ENCODE measurements at regions not wholly inside any gene's neighbourhood (a gene's known extent, or its start where the extent isn't known, plus 50 kb on each side); places are given as distances from the start of the nearest gene placed in this dataset.
"Not testable (repeated sequence)": the region's sequence is repeated elsewhere in the genome, so short reads cannot be mapped to it uniquely, and the experiment has no call there.

GRCh38 chr6:92706976-92707375 is 712.4 kb downstream of the EPHA7 start:
- no peak overlapping the region for H3K27ac Mint-ChIP-seq
- no peaks in the 10 kb centered on the region for H3K4me1 Mint-ChIP-seq
- no peak for DNase-seq
- H3K9me3 Mint-ChIP-seq = peaks cover 3 to 15% of the 10 kb centered on the region in 2 donors
- no peak overlapping the region for H3K4me3 Mint-ChIP-seq
- no peaks in the 10 kb centered on the region for H3K27me3 Mint-ChIP-seq
- ATAC-seq = no peak

GRCh38 chr6:92701425-92702096 is 717.8 kb downstream of the EPHA7 start:
- no peak overlapping the region for H3K4me3 Mint-ChIP-seq
- no peaks in the 10 kb centered on the region for H3K9me3 Mint-ChIP-seq
- H3K27me3 Mint-ChIP-seq = no peaks in the 10 kb centered on the region
- no peak overlapping the region for H3K27ac Mint-ChIP-seq
- no peak for DNase-seq
- ATAC-seq = peak; percentile 18
- no peaks in the 10 kb centered on the region for H3K4me1 Mint-ChIP-seq

- Mint-ChIP-seq H3K27me3 (no peaks in the 10 kb centered on the region), H3K27ac (no peak overlapping the region), H3K4me3 (no peak overlapping the region), H3K9me3 (no peaks in the 10 kb centered on the region), H3K4me1 (no peaks in the 10 kb centered on the region)
- ATAC-seq (no peak), DNase-seq (peak in 1 of 2 donors; percentile 7)
Measured at GRCh38 chr6:92700411-92700810, 718.9 kb downstream of the EPHA7 start.

- H3K4me3 Mint-ChIP-seq = no peak overlapping the region
- no peaks in the 10 kb centered on the region for H3K27me3 Mint-ChIP-seq
- ATAC-seq = no peak
- peaks cover 0 to 4% of the 10 kb centered on the region in 2 donors for H3K9me3 Mint-ChIP-seq
- H3K4me1 Mint-ChIP-seq = no peaks in the 10 kb centered on the region
- no peak overlapping the region for H3K27ac Mint-ChIP-seq
- DNase-seq = no peak
Measured at GRCh38 chr6:92690997-92691599, 728.3 kb downstream of the EPHA7 start.

- H3K27ac Mint-ChIP-seq = no peak overlapping the region
- ATAC-seq = no peak
- H3K4me1 Mint-ChIP-seq = no peaks in the 10 kb centered on the region
- H3K9me3 Mint-ChIP-seq = peaks cover 0 to 4% of the 10 kb centered on the region in 2 donors
- no peak overlapping the region for H3K4me3 Mint-ChIP-seq
- no peaks in the 10 kb centered on the region for H3K27me3 Mint-ChIP-seq
- DNase-seq = no peak
Measured at GRCh38 chr6:92688342-92688741, 731.0 kb downstream of the EPHA7 start.

- DNase-seq (no peak), ATAC-seq (no peak)
- Mint-ChIP-seq H3K27me3 (no peaks in the 10 kb centered on the region), H3K27ac (no peak overlapping the region), H3K4me3 (no peak overlapping the region), H3K9me3 (peaks cover 0 to 4% of the 10 kb centered on the region in 2 donors), H3K4me1 (no peaks in the 10 kb centered on the region)
Measured at GRCh38 chr6:92687278-92687677, 732.1 kb downstream of the EPHA7 start.

- H3K4me1 Mint-ChIP-seq = no peaks in the 10 kb centered on the region
- ATAC-seq = no peak
- peaks cover 0 to 4% of the 10 kb centered on the region in 2 donors for H3K9me3 Mint-ChIP-seq
Measured at GRCh38 chr6:92684386-92684785, 735.0 kb downstream of the EPHA7 start.

GRCh38 chr6:92683748-92684147 is 735.6 kb downstream of the EPHA7 start:
- H3K27me3 Mint-ChIP-seq = no peaks in the 10 kb centered on the region
- DNase-seq = no peak
- no peaks in the 10 kb centered on the region for H3K4me1 Mint-ChIP-seq
- H3K4me3 Mint-ChIP-seq = no peak overlapping the region
- peaks cover 0 to 4% of the 10 kb centered on the region in 2 donors for H3K9me3 Mint-ChIP-seq
- H3K27ac Mint-ChIP-seq = no peak overlapping the region
- no peak for ATAC-seq

More at GRCh38 chr6:92684386-92684785, 735.0 kb downstream of the EPHA7 start:
- Mint-ChIP-seq H3K27ac (no peak overlapping the region), H3K4me3 (no peak overlapping the region), H3K27me3 (no peaks in the 10 kb centered on the region)
- no peak for DNase-seq

- no peaks in the 10 kb centered on the region for H3K9me3 Mint-ChIP-seq
- DNase-seq (no peak), ATAC-seq (no peak)
- no peaks in the 10 kb centered on the region for H3K27me3 Mint-ChIP-seq
- H3K4me1 Mint-ChIP-seq = no peaks in the 10 kb centered on the region
- no peak overlapping the region for H3K4me3 Mint-ChIP-seq
- H3K27ac Mint-ChIP-seq = no peak overlapping the region
Measured at GRCh38 chr6:92682516-92683398, 736.6 kb downstream of the EPHA7 start.

- peaks cover 0 to 6% of the 10 kb centered on the region in 2 donors for H3K9me3 Mint-ChIP-seq
- ATAC-seq (no peak), DNase-seq (no peak)
- H3K27ac Mint-ChIP-seq = no peak overlapping the region
- no peak overlapping the region for H3K4me3 Mint-ChIP-seq
- no peaks in the 10 kb centered on the region for H3K4me1 Mint-ChIP-seq
- H3K27me3 Mint-ChIP-seq = no peaks in the 10 kb centered on the region
Measured at GRCh38 chr6:92681401-92681800, 738.0 kb downstream of the EPHA7 start.

GRCh38 chr6:92671462-92671861 is 747.9 kb downstream of the EPHA7 start:
- not testable (repeated sequence) for H3K4me1 Mint-ChIP-seq, H3K27ac Mint-ChIP-seq, H3K4me3 Mint-ChIP-seq, ATAC-seq, DNase-seq, H3K27me3 Mint-ChIP-seq
- peaks cover 14 to 25% of the 10 kb centered on the region in 2 donors for H3K9me3 Mint-ChIP-seq

GRCh38 chr6:92667843-92668242 is 751.5 kb downstream of the EPHA7 start:
- H3K27ac Mint-ChIP-seq = no peak overlapping the region
- no peak overlapping the region for H3K4me3 Mint-ChIP-seq
- no peak for DNase-seq
- H3K9me3 Mint-ChIP-seq = peaks cover 7 to 10% of the 10 kb centered on the region in 2 donors
- no peaks in the 10 kb centered on the region for H3K4me1 Mint-ChIP-seq
- no peaks in the 10 kb centered on the region for H3K27me3 Mint-ChIP-seq
- no peak for ATAC-seq

- Mint-ChIP-seq H3K4me1 (no peaks in the 10 kb centered on the region), H3K4me3 (no peak overlapping the region), H3K9me3 (peaks cover 0 to 14% of the 10 kb centered on the region in 2 donors), H3K27me3 (no peaks in the 10 kb centered on the region), H3K27ac (no peak overlapping the region)
- ATAC-seq = no peak
- DNase-seq = no peak
Measured at GRCh38 chr6:92648364-92649086, 770.8 kb downstream of the EPHA7 start.

GRCh38 chr6:92647630-92648029 is 771.7 kb downstream of the EPHA7 start:
- Mint-ChIP-seq H3K27ac (no peak overlapping the region), H3K9me3 (peaks cover 0 to 13% of the 10 kb centered on the region in 2 donors), H3K4me1 (no peaks in the 10 kb centered on the region), H3K4me3 (no peak overlapping the region), H3K27me3 (no peaks in the 10 kb centered on the region)
- ATAC-seq = no peak
- no peak for DNase-seq

- H3K4me3 Mint-ChIP-seq, H3K4me1 Mint-ChIP-seq, ATAC-seq, H3K27ac Mint-ChIP-seq, H3K9me3 Mint-ChIP-seq, H3K27me3 Mint-ChIP-seq: not testable (repeated sequence)
- DNase-seq = peak; percentile 6 to 28
Measured at GRCh38 chr6:92644104-92644791, 775.1 kb downstream of the EPHA7 start.

Data from stimulated activated naive CD8-positive, alpha-beta T cell treated with anti-CD3 and anti-CD28 coated beads, Interleukin-15, amount 100 ng/mL, for 72 hours (primary cell).